Epithelial cell of proximal tubule (primary cell): ENCODE measurements at regions not wholly inside any gene's neighbourhood (a gene's known extent, or its start where the extent isn't known, plus 50 kb on each side); places are given as distances from the start of the nearest gene placed in this dataset.

Experiments
- DNase-seq: peaks from one replicate; pipeline ENCODE4 v3.0.0-alpha.2; 2011; ENCODE audit warnings: low read depth
- H3K4me3 ChIP-seq: 2 replicates; pipeline ENCODE4 v1.5.1; 2011; ENCODE audit warnings: low read depth, mild to moderate bottlenecking, low read length
- CTCF ChIP-seq: conservative IDR thresholded peaks from 2 replicates; pipeline ENCODE4 v1.5.1; 2012; ENCODE audit warnings: low read depth, mild to moderate bottlenecking, low read length

DNA sequence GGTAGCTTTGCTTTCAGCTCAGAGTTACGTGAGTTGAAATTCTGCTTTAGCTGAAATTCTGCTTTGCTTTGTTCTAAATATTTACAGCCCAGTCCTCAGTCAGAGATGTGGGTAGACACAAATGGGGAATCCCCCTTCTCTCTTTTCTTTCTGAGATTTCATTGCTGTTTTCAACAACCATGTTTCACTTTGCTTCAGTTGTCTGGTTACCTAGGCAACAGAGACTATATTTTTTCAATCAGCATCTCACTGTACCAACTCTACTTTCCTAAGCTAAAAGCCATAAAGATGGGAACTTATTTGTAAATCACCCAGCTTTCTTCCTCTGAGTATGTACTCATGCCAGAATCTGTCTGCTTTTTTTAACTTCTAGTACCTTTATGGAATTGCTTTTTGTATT, 509.0 kb downstream of the OLFM4 start:
- no peak overlapping the region for H3K4me3 ChIP-seq
- no peak for DNase-seq
- TF ChIP-seq CTCF = no peak

DNA sequence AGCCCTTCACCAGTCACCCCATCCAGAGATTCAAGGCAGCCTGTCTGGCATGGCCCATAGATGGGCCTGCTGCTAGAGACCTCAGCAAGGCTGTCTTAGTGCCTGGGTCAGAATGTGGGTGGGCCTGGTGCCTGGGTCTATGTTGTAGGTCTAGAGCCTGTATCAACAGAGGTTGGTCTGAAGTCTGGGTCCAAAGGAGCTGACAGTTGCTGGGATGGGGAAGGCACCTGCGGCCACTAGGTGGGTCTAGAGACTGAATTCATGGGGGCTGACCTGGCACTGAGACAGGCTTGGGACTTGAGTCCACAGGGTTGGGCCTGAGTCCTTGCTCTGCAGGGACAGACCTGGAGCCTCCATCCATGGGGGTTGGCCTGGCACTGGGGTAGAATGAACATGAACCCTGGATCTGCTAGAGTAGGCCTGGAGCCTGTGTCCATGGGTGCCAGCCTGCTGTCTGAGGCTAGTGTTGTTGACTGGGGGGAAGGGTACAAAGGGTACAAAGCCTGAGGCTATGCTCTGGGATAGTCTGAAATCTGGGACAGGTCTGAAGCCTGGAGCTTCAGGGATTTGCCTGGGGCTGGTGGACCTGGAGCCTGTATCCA, 516.8 kb downstream of the OLFM4 start:
- no peak for TF ChIP-seq CTCF
- no peak for DNase-seq
- H3K4me3 ChIP-seq = no peak overlapping the region

DNA sequence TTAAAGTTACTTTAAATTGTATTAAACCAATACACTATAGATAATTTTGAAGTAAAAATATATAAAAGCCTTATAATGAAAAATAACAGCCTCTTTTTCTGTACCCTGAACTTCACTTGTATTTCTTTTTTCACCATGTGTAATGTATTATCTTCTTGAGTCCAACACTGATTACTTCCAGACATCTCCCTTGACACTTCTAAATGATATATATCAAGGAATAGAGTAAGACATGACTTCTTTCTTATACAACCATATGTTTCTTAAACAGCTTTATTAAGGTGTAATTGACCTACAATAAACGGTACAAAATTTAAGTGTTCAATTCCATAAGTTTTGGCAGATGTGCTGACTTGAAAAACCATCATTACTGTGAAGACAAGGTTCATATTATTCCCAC, 531.9 kb downstream of the OLFM4 start:
- H3K4me3 ChIP-seq = no peak overlapping the region
- DNase-seq = no peak
- TF ChIP-seq CTCF = no peak

DNA sequence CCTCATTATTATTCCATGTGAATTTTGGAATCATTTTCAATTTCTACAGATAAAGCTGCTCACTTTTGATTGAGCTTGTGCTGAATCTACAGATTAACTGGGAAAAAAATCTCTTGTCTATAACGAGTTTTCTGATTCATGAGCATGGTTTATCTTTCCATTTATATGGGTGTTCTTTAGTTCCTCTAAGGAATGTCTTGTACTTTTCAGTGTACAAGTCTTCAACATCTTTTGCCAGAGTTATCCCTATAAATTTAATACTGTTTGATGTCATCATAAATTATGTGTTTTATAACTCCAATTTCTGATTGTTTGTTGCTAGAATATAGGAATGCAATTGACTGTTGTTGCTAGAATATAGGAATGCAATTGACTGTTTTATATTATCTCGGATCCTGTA, 533.8 kb downstream of the OLFM4 start:
- TF ChIP-seq CTCF = no peak
- DNase-seq = no peak

DNA sequence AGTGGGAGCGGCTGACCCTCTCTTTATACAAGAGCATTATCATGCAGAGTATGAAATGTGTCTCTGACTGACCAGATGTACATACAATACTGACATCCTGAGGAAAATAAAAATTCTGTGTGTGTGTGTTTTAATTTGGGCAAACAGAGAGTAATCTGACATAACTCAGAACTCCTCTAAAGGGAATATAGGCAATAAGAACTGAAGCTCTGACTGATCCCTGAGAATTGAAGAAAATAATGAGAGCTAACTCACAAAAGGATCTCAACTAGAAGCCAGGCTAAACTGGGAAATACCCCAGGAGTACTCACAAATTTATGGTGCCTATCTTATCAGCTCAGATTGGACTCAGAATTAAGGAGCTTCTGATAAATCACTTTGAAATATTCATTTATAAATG, 539.9 kb downstream of the OLFM4 start:
- no peak for DNase-seq
- no peak overlapping the region for H3K4me3 ChIP-seq
- TF ChIP-seq CTCF = no peak

More for the DNA sequence above, 533.8 kb downstream of the OLFM4 start:
- H3K4me3 ChIP-seq = no peak overlapping the region

DNA sequence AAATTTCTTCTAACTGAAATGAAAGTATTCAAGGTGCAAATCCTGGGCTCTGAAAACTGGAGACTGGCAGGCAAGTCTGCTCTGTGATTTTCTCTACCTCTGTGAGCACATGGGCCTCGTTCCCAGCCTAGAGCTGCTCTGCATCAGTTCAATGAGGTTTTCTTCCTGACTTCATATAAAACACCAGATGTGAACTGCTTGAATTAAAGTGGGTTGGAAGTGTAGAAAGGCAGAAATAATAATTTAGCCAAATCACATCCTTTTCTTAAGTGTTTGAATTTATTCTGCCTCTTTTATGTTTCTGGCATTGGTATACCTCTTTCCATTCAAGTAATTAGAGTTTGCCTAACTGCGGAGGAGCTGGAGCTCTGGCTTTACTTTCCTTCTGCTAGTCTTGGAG, 540.8 kb downstream of the OLFM4 start:
- H3K4me3 ChIP-seq = no peak overlapping the region
- no peak for TF ChIP-seq CTCF
- DNase-seq = no peak

DNA sequence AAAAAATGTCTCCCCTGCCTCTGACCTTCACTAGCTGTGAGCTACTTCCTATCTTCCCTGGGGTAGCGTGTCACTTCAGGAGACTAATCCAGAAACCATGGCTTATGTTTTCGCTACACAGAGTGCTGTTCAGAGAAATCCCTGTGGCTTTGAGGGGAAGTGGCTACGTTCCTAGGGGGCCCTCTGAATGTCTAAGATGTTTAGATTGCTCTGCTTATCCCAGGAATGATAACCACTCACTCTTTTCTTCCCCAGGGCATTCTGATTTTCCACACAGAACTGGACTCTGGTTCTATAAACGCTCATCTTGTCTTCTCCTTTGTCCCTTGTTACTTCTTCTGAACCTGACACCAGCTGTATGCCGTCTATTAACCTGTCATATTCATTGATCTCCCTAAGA, 572.5 kb downstream of the OLFM4 start:
- H3K4me3 ChIP-seq = no peak overlapping the region
- no peak for DNase-seq
- TF ChIP-seq CTCF = no peak
